Prostate gland (tissue), 2 donors: ENCODE measurements at regions not wholly inside any gene's neighbourhood (a gene's known extent, or its start where the extent isn't known, plus 50 kb on each side); places are given as distances from the start of the nearest gene placed in this dataset.

Experiments
- CTCF ChIP-seq, 4 experiments: fragments of 200-600 bp in 2 of 4; fragments of 450-650 bp in 2 of 4; sonication (generic) in 2 of 4; IDR thresholded peaks; 1 replicate in 3 of 4; 2 replicates in 1 of 4; pipeline ENCODE4 v1.5.1; 2016 to 2019; ENCODE audit warnings: antibody characterized with exemption in 4 of 4, mild to moderate bottlenecking in 2 of 4, moderate library complexity in 2 of 4
- POLR2A ChIP-seq: fragments of 450-650 bp; IDR thresholded peaks from one replicate; pipeline ENCODE4 v1.6.1; 2016; ENCODE audit warnings: antibody characterized with exemption, mild to moderate bottlenecking
- POLR2AphosphoS5 ChIP-seq: sonication (generic); formaldehyde crosslinking; IDR thresholded peaks from one replicate; pipeline ENCODE4 v1.6.1; 2017; ENCODE audit warnings: antibody characterized with exemption

DNA sequence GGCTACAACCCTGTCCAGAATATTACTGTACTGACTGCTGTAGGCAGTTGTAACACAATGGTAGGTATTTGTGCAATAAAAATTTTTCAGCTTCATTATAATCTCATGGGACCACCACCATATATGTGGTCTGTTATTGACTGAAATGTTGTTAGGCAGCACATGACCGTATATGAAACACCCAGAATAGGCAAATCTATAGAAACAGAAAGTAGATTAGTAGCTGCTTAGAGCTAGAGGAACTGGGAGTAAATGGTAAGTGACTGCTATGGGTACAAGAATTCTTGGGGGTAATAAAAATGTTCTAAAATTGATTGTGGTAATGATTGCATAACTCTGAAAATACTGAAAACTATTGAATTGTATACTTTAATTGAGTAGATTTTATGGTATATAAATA is 185.7 kb downstream of the ESM1 start:
- TF ChIP-seq POLR2AphosphoS5, result no peak
- TF ChIP-seq CTCF (IDR thresholded peaks at IDR 0.05), result no peak
- no peak for TF ChIP-seq POLR2A
